WERI-Rb-1 (cell line): ENCODE measurements at regions not wholly inside any gene's neighbourhood (a gene's known extent, or its start where the extent isn't known, plus 50 kb on each side); places are given as distances from the start of the nearest gene placed in this dataset.
"Not testable (repeated sequence)": the region's sequence is repeated elsewhere in the genome, so short reads cannot be mapped to it uniquely, and the experiment has no call there.

Source experiments
- DNase-seq: peaks from one replicate; pipeline ENCODE4 v3.0.0-alpha.2; 2020
- H3K27ac ChIP-seq: fragments of 250-450 bp; sonication (Bioruptor Pico); 2 replicates; pipeline ENCODE4 v1.5.1; 2020; ENCODE audit warnings: mild to moderate bottlenecking, moderate library complexity
- H3K27me3 ChIP-seq: fragments of 250-450 bp; sonication (Bioruptor Pico); 2 replicates; pipeline ENCODE4 v1.5.1; 2021; ENCODE audit warnings: mild to moderate bottlenecking, low read depth, moderate library complexity; ENCODE audit not compliant: insufficient read depth, severe bottlenecking
- H3K36me3 ChIP-seq: fragments of 250-450 bp; sonication (Bioruptor Pico); 2 replicates; pipeline ENCODE4 v1.5.1; 2020; ENCODE audit warnings: mild to moderate bottlenecking, moderate library complexity
- H3K4me3 ChIP-seq: 2 replicates; pipeline ENCODE4 v1.5.1; 2011; ENCODE audit warnings: low read depth, mild to moderate bottlenecking, control low read depth, low read length
- H3K9me3 ChIP-seq: fragments of 250-450 bp; sonication (Bioruptor Pico); 2 replicates; pipeline ENCODE4 v1.5.1; 2021; ENCODE audit warnings: mild to moderate bottlenecking, moderate library complexity; ENCODE audit not compliant: severe bottlenecking
- TF ChIP-seq, protein P1 (sequence below): IDR thresholded peaks from 2 replicates; pipeline ENCODE4 v1.5.1; 2011; ENCODE audit warnings: low read depth, mild to moderate bottlenecking, control low read depth, inconsistent platforms, low read length

DNA sequence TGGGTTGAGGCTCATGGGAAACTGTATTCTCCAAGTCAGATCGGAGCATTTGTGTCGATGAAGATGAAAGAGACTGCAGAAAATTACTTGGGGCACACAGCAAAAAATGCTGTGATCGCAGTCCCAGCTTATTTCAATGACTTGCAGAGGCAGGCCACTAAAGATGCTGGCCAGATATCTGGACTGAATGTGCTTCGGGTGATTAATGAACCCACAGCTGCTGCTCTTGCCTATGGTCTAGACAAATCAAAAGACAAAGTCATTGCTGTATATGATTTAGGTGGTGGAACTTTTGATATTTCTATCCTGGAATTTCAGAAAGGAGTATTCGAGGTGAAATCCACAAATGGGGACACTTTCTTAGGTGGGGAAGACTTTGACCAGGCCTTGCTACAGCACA is 336.6 kb downstream of the PAX3 start:
- no peaks in the 10 kb centered on the region for H3K27me3 ChIP-seq
- H3K9me3 ChIP-seq = no peaks in the 10 kb centered on the region
- no peak overlapping the region for H3K4me3 ChIP-seq
- no peaks in the 10 kb centered on the region for H3K36me3 ChIP-seq
- DNase-seq = no peak
- TF ChIP-seq, protein P1, sequence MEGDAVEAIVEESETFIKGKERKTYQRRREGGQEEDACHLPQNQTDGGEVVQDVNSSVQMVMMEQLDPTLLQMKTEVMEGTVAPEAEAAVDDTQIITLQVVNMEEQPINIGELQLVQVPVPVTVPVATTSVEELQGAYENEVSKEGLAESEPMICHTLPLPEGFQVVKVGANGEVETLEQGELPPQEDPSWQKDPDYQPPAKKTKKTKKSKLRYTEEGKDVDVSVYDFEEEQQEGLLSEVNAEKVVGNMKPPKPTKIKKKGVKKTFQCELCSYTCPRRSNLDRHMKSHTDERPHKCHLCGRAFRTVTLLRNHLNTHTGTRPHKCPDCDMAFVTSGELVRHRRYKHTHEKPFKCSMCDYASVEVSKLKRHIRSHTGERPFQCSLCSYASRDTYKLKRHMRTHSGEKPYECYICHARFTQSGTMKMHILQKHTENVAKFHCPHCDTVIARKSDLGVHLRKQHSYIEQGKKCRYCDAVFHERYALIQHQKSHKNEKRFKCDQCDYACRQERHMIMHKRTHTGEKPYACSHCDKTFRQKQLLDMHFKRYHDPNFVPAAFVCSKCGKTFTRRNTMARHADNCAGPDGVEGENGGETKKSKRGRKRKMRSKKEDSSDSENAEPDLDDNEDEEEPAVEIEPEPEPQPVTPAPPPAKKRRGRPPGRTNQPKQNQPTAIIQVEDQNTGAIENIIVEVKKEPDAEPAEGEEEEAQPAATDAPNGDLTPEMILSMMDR = no peak
- no peak overlapping the region for H3K27ac ChIP-seq

DNA sequence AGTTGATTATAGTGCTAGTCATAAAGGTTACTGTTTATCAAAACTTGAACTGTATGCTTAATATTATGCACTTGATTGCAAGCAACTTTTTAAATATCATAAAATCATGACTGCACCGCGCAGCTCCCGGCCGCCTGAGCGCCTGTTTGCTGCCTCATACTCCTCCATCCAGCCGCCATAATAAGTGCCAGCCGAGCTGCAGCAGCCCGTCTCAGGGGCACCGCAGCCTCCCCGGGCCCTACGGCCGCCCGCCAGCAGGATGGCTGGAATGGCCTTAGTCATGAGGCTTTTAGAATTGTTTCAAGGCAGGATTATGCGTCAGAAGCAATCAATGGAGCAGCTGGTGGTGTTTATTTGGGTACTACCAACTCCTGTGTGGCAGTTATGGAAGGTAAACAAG is 337.2 kb downstream of the PAX3 start:
- DNase-seq = no peak
- Histone ChIP-seq H3K4me3 (no peak overlapping the region), H3K36me3 (no peaks in the 10 kb centered on the region), H3K27me3 (no peaks in the 10 kb centered on the region), H3K27ac (no peak overlapping the region), H3K9me3 (no peaks in the 10 kb centered on the region)
- TF ChIP-seq, protein P1 = no peak

DNA sequence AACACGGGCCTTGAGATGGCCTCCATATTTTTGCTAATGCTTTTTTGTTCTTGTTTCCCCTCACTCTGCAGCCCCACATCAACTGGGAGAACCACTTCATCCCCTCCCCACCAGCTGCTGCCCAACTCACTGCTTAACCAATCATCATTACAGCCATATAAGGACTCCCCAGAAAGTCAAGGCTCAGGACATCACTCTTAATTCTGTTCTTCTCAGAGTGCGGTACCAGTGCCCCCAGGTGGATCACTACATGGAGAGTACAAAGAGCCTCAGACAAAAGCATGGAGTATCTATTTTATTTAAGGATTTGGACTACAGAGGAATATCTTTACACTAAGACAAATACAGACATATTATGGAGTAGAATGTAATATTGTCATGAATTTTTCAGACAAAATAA is 340.6 kb downstream of the PAX3 start:
- TF ChIP-seq, protein P1 = 0 out of 2 replicates have a peak, but pooled peaks have one; percentile 3
- Histone ChIP-seq H3K9me3 (no peaks in the 10 kb centered on the region), H3K27ac (no peak overlapping the region), H3K4me3 (no peak overlapping the region), H3K27me3 (no peaks in the 10 kb centered on the region), H3K36me3 (no peaks in the 10 kb centered on the region)
- DNase-seq = peak; percentile 30

DNA sequence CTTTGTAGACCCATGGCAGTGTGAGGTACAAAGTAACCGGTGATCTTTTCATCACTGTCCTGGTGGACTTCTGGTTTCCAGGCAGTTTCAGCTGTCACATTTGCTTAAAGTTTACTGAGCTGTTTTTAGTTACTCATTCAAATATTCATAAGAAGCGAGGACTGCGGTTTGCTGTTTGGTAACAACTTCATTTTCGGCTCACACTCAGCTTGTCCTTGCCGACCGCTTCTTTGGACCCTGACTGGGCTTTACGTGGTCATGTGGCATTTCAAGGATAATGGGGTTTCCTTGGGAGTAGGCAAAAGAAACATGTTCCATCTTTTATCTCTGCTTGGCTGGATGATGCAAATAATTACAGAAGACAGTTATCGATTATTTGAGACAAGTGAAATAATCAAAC is 350.7 kb downstream of the PAX3 start:
- no peak for DNase-seq
- Histone ChIP-seq H3K27ac (no peak overlapping the region), H3K9me3 (no peaks in the 10 kb centered on the region), H3K36me3 (no peaks in the 10 kb centered on the region), H3K27me3 (no peaks in the 10 kb centered on the region), H3K4me3 (no peak overlapping the region)
- TF ChIP-seq, protein P1 = no peak

DNA sequence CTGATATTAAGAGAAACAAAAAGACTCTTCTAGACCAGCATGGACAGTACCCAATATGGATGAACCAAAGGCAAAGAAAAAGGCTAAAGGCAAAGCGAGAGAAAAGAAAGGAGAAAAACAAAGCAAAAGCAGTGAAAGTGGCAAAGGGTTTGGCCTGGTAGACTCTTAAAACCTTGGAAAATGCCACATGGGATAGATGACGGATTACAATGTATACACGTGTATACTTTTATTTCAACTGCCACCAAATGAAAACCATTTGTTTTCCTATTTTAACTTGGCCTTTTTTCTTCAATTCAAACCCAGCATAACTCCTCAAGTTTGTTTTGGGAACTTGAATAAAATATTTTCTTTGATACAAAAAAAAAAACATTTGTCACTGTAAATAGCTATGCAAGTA is 354.3 kb downstream of the PAX3 start:
- H3K9me3 ChIP-seq, H3K4me3 ChIP-seq, H3K27ac ChIP-seq, H3K27me3 ChIP-seq, DNase-seq, H3K36me3 ChIP-seq: not testable (repeated sequence)

DNA sequence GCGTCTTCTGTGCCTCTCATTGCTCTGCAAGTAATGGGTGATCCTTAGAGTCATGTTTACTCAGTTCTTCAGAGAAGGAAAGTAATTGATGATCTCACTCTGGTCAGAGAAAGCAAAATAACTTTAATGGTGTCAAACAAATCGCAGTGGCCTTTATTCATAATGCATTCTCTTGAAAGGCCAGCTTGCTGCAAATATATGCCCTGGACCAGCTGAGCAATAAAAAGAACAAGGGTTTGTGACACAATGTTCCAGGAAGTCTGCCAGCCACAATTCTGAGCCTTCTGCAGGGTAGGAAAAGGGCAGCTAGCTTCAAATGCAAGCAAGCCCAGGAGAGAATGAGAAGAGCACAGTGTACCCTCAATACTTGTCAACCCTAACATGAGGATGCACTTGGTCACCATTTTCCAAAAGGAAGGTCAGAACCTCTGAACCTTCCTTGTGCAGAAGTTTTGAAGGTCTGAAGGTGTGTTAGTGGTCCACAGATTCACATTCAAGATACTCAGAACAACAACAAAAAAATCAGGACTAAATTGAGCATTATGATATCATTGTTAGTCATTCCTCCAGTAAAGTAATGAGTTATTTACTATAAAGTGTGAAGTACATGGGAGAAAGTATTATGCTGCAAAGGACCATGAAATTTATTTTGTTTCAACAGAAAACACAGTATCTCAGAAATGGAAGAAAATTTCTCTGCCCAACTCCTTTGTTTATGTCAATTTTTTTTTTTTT is 355.6 kb downstream of the PAX3 start:
- Histone ChIP-seq H3K27ac (no peak overlapping the region), H3K9me3 (no peaks in the 10 kb centered on the region), H3K36me3 (no peaks in the 10 kb centered on the region), H3K27me3 (no peaks in the 10 kb centered on the region), H3K4me3 (no peak overlapping the region)
- DNase-seq = no peak
- TF ChIP-seq, protein P1 = no peak
